Stimulated activated CD4-positive, alpha-beta T cell treated with anti-CD3 and anti-CD28 coated beads, Interleukin-4, amount 100 ng/mL, for 24 hours (primary cell): ENCODE measurements at regions not wholly inside any gene's neighbourhood (a gene's known extent, or its start where the extent isn't known, plus 50 kb on each side); places are given as distances from the start of the nearest gene placed in this dataset.
"Not testable (repeated sequence)": the region's sequence is repeated elsewhere in the genome, so short reads cannot be mapped to it uniquely, and the experiment has no call there.

Source experiments
- DNase-seq: peaks from one replicate; pipeline ENCODE4 v3.0.0-alpha.2; 2020

- not testable (repeated sequence) for DNase-seq
Observed at GRCh38 chr4:82301390-82301789, 72.4 kb downstream of the HNRNPD start.

- DNase-seq: no peak
Observed at GRCh38 chr4:82293304-82293703, 80.5 kb downstream of the HNRNPD start.

- DNase-seq: no peak
Observed at GRCh38 chr4:82287720-82288119, 86.1 kb downstream of the HNRNPD start.

GRCh38 chr4:82284858-82285805, 88.7 kb downstream of the HNRNPD start:
- peak; percentile 100 for DNase-seq

- no peak for DNase-seq
Observed at GRCh38 chr4:82284475-82284857, 89.3 kb downstream of the HNRNPD start.

DNA sequence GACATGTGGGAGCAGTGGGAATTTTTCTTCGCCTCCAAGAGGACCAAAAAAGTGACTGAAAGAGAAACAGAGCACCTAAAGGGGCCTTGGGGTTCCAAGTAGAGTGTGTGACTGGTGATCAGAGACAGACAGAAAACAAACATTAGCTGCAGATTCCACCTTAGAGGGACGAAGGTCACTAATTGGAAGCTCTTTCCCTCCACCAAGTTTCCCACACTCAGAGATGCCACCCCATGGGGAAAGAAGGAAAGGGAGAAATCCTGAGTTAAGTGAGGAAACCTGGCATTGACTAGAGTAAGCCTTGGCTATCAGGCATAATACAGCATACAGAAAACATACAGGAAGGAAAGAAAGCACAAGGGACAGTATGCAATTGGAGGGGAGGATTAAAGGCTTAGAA, 90.9 kb downstream of the HNRNPD start:
- no peak for DNase-seq

DNA sequence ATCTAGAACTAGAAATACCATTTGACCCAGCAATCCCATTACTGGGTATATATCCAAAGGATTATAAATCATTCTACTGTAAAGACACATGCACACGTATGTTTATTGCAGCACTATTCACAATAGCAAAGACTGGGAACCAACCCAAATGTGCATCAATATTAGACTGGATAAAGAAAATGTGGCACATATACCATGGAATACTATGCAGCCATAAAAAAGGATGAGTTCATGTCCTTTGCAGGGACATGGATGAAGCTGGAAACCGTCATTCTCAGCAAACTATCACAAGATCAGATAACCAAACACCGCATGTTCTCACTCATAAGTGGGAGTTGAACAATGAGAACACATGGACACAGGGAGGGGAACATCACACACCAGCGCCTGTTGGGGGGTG, 94.2 kb downstream of the HNRNPD start:
- not testable (repeated sequence) for DNase-seq

GRCh38 chr4:82276332-82276640, 97.5 kb downstream of the HNRNPD start:
- no peak for DNase-seq

- DNase-seq: no peak
Observed at GRCh38 chr4:82275431-82276331, 98.1 kb downstream of the HNRNPD start.

- not testable (repeated sequence) for DNase-seq
Observed at GRCh38 chr4:82274700-82275099, 99.1 kb downstream of the HNRNPD start.

DNA sequence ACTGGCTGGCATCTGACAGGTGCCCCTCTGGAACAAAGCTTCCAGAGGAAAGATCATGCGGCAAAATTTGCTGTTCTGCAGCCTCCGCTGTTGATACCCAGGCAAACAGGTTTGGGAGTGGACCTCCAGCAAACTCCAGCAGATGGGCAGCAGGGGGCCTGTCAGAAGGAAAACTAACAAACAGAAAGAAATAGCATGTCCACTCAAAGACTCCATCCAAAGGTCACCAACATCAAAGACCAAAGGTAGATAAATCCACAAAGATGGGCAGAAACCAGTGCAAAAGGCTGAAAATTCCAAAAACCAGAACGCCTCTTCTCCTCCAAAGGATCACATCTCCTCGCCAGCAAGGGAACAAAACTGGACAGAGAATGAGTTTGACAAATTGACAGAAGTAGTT, 101.3 kb downstream of the HNRNPD start:
- not testable (repeated sequence) for DNase-seq

- not testable (repeated sequence) for DNase-seq
Observed at GRCh38 chr4:82271915-82272480, 101.8 kb downstream of the HNRNPD start.

GRCh38 chr4:82268826-82269193, 105.0 kb downstream of the HNRNPD start:
- no peak for DNase-seq

DNA sequence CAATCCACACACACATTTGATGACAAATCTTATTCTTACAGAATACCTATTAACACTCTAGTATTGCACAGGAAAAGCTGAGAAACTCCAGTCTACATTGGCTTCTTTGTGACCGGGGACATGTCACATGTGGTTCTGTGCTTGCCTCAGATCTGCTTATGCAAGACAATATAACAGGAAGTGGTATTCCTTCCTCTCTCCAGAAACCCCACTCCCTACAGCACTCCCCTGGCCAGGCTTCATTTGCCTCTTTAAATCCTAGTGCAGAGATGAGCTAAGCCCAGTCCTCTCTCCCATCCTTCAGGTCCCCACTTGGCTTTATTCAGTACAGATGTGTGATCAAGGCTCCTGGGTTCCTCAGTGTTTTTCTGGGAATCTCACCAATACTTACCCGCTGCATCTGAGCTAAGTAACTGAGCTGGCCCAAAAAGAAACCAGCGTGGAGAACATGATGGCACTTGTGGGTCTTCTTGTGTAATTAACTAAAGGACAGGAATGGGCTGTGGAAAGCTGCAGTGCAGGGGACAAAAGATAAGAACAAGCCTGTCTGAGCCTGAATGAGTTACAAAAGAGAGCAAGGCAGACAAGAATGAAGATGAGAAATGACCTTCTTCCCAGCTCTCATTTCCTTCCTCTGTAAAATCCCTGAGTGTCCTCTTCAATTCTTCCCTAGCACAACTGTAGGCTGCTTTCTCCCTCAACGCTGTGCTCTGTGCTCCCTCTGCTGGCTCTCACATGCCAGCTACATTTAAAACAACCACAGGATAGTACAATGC, 105.6 kb downstream of the HNRNPD start:
- DNase-seq: peak; percentile 48

- DNase-seq: no peak
Observed at GRCh38 chr4:82267506-82267905, 106.3 kb downstream of the HNRNPD start.

GRCh38 chr4:82266345-82266744, 107.4 kb downstream of the HNRNPD start:
- DNase-seq: no peak

DNA sequence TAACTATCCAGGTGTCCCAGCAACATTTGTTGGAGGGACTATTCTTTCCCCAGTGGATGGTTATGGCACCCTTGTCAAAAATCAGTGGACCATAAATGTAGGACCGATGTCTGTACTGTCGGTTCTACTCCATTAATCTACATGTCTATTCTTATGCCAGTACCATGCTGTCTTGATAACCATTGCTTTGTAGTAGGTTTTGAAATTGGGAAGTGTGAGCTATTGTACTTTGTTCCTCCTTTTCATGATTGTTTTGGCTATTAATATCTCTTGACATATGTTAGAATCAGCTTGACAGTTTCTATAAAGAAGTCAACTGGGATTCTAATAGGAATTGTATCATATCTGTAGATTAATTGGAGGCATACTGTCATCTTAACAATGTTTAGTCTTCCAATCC, 112.7 kb downstream of the HNRNPD start:
- DNase-seq: no peak

DNA sequence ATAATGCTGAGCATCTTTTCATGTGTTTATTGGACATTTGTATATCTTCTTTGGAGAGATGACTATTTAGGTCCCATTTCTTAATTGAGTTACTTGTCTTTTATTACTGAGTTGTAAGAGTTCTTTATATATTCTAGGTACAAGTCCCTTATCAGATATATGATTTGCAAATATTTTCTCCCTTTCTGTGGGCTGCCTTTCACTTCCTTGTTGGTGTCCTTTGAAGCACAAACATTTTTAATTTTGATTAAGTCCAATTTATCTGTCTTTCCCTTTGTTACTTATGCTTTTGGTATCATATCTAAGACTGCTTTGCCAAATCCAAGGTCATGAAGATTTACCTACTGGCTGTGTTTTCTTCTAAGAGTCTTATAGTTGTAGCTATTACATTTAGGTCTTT, 113.2 kb downstream of the HNRNPD start:
- no peak for DNase-seq

DNA sequence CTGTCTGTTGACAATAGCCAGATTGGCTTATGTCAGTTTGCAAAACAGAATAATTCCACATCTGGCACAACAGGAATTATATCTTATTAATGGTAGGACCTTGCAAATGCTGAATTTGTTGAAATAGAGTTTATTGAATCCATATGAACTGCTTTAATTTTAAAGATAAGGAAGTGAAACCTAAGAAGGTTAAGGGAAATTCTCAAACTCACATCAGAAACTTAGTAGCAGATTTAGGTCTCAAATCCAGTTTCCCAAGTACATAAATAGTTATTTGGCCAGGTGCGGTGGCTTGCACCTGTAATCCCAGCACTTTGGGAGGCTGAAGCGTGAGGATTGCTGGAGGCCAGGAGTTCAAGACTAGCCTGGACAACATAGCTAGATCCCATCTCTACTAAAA, 117.1 kb downstream of the HNRNPD start:
- no peak for DNase-seq

DNA sequence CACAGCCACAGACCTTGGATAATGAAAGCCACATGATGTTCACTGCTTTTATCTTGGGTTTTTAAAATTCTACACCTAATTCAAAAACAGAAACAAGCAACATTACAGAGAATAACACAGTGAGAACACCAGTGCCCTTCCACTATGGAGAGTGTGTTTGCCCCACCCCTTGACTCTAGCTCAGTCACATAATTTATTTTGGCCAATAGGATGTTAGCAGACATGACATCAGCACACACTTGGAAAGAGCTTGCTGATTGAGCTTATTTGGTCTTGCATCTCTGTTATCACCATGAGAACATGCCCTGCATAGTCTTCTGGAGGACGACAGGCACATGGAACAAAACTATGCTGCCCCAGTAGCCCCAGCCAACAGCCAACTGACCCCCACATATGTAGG, 118.1 kb downstream of the HNRNPD start:
- no peak for DNase-seq

DNA sequence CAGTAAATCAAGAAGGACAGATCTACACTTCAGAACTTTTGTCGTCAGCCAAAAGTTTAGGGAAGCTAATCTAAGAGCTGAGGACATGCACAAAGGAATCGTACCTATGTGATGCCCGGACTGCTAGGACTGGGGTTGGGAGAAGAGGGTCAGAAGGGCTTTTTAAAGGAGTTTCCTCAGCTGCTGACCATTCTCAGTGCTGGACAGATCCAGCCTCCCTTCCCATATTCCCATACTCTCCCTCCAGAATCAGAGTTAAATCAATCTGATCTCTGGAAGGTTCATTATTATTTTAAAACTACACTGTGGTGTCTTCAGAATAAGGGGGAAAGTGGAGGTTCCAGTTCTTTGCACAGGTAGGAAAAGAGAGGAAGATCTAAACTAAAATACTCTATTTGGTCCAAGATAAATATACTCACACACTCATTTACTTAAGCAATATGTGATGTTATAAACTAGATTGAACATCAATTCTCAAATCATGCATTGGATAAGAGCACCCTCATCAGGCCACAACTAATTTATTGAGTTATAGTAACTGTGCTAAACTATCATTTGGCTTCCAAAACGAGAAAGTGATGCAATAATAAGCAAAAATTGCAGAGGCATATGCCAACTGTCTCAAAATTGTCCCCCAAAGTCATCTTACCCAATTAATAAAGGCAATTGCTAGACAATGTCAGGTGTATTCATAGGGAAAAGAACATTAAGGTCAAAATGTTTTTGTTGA, 124.7 kb downstream of the HNRNPD start:
- DNase-seq: no peak

- no peak for DNase-seq
Observed at GRCh38 chr4:82247629-82248028, 126.2 kb downstream of the HNRNPD start.
